OCI-LY7 (cell line): ENCODE measurements at regions not wholly inside any gene's neighbourhood (a gene's known extent, or its start where the extent isn't known, plus 50 kb on each side); places are given as distances from the start of the nearest gene placed in this dataset.

ENCODE experiments used
- EZH2phosphoT487 ChIP-seq: fragments of 200-600 bp; sonication (generic); IDR thresholded peaks from 2 replicates; pipeline ENCODE4 v1.6.1; 2018; ENCODE audit warnings: low read depth, borderline replicate concordance, mild to moderate bottlenecking, mixed run types, antibody characterized with exemption, low read length, moderate library complexity, mixed read lengths
- TF ChIP-seq, protein P1 (sequence below): fragments of 200-600 bp; sonication (generic); conservative IDR thresholded peaks from 2 replicates; pipeline ENCODE4 v1.5.1; 2014; ENCODE audit warnings: mild to moderate bottlenecking, antibody characterized with exemption, low read length, moderate library complexity, mixed read lengths

- TF ChIP-seq, protein P1, sequence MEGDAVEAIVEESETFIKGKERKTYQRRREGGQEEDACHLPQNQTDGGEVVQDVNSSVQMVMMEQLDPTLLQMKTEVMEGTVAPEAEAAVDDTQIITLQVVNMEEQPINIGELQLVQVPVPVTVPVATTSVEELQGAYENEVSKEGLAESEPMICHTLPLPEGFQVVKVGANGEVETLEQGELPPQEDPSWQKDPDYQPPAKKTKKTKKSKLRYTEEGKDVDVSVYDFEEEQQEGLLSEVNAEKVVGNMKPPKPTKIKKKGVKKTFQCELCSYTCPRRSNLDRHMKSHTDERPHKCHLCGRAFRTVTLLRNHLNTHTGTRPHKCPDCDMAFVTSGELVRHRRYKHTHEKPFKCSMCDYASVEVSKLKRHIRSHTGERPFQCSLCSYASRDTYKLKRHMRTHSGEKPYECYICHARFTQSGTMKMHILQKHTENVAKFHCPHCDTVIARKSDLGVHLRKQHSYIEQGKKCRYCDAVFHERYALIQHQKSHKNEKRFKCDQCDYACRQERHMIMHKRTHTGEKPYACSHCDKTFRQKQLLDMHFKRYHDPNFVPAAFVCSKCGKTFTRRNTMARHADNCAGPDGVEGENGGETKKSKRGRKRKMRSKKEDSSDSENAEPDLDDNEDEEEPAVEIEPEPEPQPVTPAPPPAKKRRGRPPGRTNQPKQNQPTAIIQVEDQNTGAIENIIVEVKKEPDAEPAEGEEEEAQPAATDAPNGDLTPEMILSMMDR: no peak
- no peak for TF ChIP-seq EZH2phosphoT487
Measured at GRCh38 chr6:19329078-19329477, 508.1 kb upstream of the ID4 start.
